ENCODE measurements at regions not wholly inside any gene's neighbourhood (a gene's known extent, or its start where the extent isn't known, plus 50 kb on each side); places are given as distances from the start of the nearest gene placed in this dataset.
"Not testable (repeated sequence)": the region's sequence is repeated elsewhere in the genome, so short reads cannot be mapped to it uniquely, and the experiment has no call there.

DNA sequence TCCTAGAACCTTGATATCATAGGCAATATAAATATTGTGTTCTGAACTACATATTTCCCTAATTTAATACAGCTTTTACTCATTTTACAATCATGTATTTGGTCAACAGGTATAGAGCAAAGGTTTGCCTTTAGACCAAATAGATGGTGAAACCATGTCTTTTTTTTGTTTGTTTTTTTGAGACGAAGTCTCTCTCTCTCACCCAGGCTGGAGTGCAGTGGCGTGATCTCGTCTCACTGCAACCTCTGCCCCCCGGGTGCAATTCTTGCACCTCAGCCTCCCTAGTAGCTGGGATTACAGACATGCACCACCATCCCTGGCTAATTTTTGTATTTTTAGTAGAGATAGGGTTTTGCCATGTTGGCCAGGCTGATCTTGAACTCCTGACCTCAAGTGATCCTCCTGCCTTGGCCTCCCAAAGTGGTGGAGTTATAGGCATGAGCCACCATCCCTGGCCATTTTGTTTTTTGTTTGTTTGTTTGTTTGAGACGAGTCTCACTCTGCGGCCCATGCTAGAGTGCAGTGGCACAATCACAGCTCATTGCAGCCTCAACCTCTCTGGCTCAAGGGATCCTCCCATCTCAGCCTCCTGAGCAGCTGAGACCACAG, 243.7 kb upstream of the FOXN3 start:
- DNase-seq (ENCODE audit: low read depth in 2 of 2): not testable (repeated sequence)

DNA sequence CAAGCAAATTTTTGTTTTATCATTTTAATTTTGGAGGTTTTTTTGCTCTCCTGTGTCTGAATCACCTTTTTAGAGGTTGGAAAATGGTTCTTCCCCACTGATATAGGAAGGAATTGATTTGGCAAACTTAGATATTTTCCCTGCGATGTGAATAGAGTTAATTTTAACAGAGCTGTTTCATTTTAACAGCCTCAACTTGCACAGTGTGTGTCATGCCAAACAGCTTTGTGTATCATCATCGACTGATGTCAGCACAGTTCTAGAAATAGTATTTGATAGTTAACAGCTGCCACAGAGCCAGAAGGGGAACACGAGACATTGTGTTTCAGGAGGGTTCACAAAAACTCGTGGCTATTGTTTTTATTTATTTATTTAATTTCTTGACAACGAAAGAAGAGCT, 243.1 kb upstream of the FOXN3 start:
- DNase-seq (ENCODE audit: low read depth in 2 of 2): no peak

DNA sequence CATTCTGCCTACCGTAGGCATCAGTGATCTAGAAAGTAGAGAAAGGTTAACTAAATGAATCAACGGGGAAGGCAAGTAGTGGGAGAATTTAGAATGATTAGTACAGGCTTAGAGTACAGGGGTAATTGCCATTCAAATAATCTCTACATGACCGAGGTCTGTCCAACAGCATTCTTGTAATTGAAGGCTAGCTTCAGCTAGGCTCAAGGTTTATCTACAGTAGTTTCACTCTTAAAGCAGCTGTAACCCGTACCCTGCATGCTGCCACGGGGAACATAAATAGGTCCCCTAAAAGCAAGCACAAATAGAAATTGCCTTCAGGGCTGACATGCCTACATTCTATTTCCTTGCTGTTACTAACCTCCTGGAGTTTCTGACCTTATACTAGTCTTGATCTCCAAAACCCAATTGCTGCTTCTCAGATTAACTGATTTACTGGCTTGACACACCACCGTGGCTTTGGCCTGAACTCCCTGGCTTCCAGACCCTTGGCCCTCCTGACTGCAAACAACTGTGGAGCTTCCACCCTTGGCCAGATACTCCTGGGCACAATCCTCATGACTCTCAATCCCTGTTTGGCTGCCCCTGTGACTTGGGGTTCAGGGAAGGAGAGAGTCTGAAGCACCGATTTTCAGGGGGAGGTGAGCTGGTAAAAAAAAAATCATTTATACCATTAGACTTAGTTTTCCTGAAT, 242.1 kb upstream of the FOXN3 start:
- no peak for DNase-seq (ENCODE audit: low read depth in 2 of 2)

DNA sequence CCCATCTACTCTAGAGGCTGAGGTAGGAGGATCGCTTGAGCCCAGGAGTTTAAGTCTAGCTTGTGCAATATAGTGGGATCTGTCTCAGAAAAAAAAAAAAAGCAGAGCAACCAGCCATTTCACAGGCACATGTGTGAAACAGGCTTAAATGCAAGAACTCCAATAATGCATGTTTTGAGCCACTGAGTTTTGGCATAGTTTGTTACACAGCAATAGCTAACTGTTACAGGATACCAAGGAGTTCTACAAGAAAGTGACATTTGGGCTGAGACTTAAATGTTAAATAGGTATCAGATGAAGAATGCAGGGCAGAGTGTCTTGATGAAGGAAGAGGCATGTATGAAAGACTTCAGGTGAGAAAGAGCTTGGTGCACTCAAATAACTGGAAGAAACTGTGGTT, 240.0 kb upstream of the FOXN3 start:
- no peak for DNase-seq (ENCODE audit: low read depth in 2 of 2)

DNA sequence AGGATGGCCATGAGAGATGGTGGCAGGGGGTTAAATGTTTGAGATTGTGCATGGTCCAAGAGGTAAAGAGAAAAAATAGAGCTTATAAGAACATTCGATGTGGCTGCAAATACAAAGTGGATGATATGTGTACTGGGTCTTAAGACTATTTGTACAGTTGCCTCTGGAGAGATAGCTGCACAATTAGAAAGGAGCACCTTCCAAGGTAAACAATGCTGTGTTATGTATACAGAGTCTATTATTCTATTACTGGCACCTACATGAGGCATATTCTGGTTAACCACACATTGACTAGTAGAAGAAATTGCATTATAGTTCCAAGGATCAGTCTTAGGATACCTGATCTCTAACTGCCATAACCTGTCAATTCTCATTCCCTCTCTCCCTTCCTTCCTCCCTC, 238.0 kb upstream of the FOXN3 start:
- no peak for DNase-seq (ENCODE audit: low read depth in 2 of 2)

DNA sequence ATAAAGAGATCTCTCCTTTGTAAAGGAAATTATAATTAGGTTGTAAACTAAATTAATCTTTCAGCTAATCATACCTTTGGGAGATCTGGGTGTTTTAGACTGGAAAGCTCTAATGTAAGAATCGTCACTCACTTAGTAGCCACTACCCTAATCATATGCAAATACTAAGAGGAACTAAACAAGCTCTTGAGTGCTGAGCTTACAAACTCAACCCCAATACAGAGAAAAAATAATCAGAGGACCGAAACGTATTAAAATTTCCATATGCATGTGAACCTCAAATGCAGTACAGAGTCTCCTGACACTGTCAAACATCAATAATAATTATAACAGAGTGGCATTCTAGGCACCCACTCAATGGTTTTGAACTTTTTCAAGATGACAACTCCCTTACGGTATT, 235.3 kb upstream of the FOXN3 start:
- no peak for DNase-seq (ENCODE audit: low read depth in 2 of 2)

DNA sequence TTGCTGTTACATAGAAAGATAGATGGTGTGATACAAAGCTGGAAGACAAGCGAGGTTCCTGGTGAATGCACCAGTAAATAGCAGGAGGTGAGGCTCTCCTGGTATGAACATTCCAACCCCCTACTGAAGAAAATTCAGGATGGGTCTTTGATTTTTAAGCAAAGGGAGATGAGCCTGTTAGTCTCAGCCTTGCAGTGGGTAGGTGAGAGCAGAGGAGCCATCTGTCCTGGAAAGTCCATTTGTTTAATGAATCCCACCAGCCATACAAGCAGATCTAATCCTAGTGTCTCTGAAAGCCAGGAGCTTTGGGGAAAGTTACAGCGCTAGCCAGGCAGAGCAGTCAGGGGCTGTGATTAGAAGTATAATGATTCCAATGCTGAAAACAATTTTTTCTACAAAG, 234.8 kb upstream of the FOXN3 start:
- DNase-seq (ENCODE audit: low read depth in 2 of 2): no peak

DNA sequence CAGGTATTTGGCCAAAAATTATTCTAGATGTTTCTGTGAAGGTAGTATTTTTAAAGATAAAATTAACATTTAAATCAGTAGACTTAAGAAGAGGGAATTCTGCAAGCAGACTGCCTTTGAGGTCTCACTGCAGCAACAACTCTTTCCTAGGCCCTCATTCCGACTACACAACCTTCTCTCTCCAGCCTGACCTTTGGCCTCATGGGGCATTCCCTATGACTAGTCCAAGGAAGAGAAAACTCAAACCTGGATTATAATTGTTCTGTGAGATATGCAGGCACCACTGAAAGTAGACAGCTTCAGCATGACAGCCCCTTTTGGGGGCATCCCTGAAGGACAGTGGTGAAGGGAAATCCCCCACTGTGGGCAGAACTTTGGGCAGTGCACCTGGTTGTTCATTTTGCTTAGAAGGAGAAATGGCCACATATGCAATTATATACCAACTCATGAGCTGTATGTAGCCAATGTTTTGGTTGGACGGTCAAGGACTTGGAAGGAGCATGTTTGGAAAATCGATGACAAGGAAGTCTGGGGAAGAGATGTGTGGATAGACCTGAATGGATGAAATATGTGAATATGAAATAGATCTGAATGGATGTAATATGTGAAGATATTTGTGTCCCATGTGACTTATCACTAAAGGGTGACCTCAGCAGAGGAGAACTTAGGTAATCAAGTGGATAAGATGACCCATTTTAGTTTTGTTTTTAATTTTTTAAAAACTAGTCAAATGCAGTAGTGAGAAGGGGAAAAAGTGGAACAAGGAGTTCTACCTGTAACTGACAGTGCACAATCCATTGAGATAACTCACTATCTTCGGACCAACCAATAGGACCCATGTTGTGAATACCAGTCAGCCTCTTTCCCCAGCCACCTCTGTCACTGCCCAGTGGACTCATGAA, 233.3 kb upstream of the FOXN3 start:
- no peak for DNase-seq (ENCODE audit: low read depth in 2 of 2)

DNA sequence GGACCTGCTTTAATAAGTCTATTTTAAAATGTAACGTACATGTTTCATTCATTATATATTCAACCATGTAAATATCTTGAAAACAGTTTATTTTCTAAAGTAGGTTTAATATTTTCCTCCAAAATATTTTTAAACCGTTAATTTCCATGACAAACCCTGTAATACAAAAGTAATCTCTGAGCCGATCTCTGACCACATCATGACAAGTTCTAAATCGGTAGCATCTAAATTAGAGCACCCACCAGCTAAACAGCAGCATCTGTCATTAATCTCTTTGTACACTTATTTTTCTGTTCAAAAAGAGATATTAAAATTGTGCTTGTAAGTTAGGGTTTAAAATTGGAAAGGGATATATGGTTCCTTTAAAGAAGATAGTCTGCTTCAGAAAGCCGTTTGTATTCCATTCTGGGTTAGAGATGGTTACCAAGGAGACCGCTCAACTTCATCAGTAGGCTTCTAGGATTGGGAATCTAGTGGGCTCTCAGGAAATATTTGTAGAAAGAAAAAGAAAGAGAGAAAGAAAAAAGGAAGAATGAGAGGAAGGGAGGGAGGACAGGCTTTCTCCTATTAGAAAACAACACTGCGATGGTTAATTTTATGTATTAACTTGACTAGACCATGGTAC, 232.5 kb upstream of the FOXN3 start:
- DNase-seq (ENCODE audit: low read depth in 2 of 2): no peak

DNA sequence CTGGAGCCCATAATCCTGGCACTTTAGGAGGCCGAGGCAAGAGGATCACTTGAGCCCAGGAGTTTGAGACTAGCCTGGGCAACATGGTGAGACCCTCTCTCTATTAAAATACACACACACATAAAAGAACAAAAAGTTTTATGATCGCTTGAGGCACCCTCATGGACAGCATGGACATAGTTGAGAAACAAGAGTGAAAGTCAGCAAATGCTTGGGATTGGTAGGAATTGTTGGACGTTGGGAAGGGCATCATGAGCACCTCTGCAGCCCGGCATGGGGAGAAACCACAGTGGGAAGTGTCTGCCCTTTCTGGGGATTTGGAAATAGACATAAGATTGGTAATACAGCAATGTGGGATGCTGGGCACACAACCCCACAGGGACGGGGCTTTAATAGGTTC, 231.9 kb upstream of the FOXN3 start:
- DNase-seq (ENCODE audit: low read depth in 2 of 2): no peak

DNA sequence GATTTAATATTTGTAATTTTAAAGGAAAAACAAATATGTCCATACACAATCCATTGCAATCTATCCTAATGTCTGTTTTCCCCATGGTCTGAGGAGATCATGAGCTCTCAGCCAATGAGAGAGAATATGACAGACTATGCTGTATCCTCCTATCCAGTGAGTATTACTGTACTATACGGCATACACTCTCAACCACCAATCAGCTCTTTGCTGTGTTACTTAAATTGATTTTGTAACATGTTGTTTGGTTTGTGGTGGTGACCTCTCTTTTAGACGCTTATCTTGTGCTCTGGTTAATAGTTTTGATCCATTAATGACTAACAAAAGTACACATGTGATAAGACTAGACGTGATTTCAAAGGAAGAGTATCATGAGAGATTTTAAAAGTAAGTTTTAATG, 231.5 kb upstream of the FOXN3 start:
- DNase-seq (ENCODE audit: low read depth in 2 of 2): no peak

DNA sequence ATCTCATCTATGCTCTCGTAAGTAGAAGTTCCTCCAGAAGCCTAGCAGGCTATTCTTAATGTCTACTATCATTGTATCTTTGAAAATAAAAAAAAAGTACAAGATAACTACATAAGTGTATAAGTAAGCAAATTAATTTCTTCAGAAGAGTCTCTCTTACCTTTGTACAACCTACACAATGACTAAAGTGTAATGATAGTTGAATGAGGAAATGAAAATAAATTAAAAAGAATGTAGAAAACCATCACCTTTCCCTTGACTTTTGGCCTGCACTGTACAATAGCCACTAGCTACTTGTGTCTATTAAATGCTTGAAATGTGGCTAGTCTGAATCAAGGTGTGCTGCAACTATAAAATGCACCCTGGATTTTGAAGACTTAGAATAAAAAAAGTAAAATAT, 229.9 kb upstream of the FOXN3 start:
- no peak for DNase-seq (ENCODE audit: low read depth in 2 of 2)

DNA sequence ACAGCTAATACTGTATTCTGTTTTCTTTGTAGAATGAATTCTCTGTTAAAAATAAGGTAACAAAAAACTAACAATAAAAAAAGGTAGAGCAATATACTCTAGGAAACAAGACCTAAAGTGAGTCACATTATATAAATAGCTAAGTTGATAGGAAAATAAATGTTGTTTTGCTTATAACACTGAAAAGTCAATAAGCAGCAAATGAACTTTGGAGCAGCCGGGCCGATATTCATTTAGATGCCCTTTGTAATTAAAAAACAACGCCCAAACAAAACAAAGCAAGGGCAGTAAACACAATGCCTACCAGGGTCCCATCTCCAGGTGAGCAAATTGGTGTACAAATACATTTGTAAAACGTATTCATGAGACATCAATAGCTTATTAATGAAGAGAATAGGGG, 227.6 kb upstream of the FOXN3 start:
- no peak for DNase-seq (ENCODE audit: low read depth in 2 of 2)

DNA sequence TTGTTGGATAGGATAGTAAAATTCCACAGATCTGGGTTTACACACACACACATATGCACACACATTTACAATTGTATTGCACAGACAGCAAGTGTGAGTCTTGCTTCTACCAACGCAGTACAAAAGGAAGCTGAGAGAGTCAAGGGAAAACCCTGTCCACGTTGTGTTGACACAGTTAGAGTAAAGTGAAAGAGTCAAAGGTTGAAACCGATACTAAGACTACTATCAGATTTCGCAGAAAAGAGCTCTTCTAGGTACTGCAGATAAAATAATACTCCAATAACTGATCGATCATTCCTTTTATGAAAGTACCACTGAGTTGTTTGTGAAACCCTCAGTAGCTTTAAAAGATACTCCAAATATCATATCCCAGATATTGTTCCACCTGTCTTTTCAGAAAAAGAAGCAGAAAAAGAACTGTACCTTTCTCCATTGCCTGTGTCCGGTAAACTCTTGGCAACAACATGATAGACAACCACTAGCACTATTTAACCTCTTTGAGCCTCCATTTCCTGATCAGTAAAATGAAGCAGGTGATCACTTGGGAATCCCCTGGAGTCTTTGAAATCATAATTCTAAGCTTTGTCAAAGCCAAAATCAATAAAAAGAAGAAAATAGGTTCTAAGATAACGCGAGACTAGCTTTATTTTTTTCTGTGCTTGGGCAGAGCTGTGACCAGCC, 224.6 kb upstream of the FOXN3 start:
- no peak for DNase-seq (ENCODE audit: low read depth in 2 of 2)

DNA sequence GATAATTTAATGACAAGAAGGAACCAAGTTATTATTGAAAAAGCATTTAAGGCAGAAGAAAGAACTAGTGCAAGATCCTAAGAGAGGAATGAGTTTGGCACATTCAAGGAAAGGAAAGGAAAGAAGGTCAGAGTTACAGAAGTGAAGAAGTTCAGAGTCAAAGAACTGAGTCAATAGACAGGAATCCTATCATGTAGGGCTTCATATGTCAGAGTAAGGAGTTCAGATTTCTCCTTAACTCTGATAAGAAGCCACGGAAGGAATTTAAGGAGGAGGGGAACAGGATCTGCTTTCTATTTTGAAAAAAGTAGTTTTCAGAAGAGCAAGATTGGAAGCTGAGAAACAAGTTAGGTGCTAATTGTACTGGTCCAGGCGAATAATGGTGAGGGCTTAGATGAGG, 223.1 kb upstream of the FOXN3 start:
- DNase-seq (ENCODE audit: low read depth in 2 of 2): no peak

DNA sequence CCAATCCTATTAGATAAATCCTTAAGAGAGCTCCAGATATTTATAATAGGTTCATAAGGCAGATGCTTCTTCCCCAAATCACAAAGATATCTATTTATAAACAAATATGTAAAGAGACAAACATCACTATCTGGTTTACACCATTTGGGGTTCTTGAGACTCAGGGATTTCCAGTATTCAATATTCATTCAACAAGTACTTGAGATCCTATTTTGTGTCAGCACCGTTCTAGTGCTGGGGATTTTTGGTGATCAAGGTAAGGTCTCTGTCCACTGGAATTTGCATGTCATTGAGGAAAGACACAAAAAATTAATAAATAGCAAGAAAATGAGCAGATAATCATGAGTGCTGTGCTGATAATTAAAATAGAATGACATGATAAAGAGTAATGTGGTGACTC, 222.7 kb upstream of the FOXN3 start:
- no peak for DNase-seq (ENCODE audit: low read depth in 2 of 2)

DNA sequence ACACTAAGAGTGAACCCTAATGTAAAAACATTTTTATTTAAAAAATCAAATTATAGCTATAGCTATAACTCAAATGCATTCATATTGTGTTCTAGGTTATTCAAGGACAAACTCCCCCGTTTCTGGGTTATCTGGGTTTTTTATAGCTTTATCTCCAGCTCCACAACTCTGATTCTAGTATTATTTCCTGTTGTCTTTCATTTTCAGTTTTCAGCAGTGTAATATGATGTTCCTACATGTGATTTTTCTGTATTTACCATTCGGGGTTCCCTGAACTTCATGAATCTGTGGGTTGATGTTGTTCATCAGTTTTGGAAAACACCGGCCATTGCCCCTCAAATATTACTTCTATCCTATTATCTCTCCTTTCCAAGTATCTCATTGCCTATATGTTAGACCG, 221.9 kb upstream of the FOXN3 start:
- no peak for DNase-seq (ENCODE audit: low read depth in 2 of 2)

DNA sequence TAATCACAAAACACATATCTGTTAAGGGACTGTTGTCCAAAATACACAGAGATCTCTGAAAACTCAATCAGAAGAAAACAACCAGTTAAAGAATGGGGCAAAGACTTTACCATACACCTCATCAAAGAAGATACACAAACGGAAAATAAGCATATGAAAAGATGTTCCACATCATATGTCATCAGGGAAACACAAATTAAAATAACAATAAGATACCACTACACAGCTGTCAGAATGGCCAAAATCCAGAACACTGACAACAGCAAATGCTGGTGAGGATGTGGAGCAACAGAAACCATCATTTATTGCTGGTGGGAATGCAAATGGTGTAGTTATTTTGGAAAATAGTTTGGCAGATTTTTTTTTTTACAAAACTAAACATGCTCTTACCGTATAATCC, 220.5 kb upstream of the FOXN3 start:
- no peak for DNase-seq (ENCODE audit: low read depth in 2 of 2)

DNA sequence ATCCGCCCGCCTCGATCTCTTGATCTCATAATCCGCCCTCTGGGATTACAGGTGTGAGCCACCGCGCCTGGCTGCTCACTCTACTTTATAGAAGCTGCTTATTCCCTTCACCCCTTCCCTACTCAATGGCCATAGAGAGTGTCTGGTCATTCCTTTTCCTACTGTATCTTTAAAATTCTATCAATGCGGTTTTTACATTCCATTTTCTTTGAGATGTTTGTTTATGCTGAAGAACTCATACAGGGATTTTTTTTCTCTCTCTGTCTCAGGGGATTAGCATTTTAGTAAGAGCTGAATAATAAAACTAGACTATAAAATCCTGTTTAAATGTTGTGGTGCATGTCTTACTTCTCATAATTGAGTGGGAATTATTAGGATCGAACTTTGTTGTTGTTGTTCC, 218.6 kb upstream of the FOXN3 start:
- DNase-seq (ENCODE audit: low read depth in 2 of 2): no peak

DNA sequence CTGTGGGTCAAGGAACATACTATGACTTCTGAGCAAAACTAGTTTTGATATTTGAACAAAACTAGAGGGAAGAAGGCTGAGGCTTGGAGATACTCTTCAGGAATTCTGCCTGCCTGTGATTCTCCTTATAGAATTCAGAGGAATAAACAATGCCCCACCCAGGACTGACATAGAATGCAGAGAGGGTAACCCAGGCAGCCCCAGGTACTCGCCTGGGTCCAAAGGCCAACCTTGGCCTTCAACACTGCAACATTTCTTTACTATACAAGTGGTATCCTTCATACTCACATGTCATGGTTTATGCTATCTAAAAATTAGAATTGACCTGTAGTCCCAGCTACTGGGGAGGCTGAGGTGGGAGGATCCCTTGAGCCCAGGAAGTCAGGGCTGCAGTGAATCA, 217.0 kb upstream of the FOXN3 start:
- DNase-seq (ENCODE audit: low read depth in 2 of 2): no peak

DNA sequence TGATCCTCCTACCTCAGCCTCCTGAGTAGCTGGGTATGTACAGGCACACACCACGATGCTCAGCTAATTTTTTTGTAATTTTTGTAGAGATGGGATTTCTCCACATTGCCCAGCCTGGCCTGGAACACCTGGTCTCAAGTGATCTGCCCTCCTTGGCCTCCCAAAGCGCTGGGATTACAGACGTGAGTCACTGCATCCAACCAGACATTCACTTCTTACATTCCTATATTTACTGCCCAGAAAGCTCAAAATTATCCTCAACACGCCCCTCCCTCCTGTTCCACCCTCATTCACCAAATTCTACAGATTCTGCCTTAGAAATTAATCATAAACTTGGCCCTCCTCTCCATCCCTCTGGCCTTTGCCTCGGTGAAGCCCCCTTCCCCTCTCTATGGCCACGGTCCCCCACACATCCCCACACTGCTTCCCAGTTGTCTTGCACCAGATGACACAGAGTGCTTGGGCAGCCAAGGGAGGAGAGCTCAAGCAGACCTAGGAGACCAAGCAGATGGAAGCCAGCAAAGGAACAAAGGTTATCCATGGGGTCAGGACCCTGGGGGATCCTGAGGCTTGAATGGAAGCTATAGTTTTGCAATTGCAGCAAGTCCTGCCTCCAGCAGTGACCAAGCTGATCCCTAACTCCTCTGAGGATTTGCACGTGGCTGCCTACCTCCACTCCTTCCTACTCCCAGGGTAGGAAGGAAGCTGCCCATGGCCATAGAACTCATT, 213.2 kb upstream of the FOXN3 start:
- DNase-seq (ENCODE audit: low read depth in 2 of 2): no peak
